DMS53 treated with DMSO at 0.1 percent for 48 hours (cell line): ENCODE measurements at regions not wholly inside any gene's neighbourhood (a gene's known extent, or its start where the extent isn't known, plus 50 kb on each side); places are given as distances from the start of the nearest gene placed in this dataset.

Experiments
- DNase-seq: peaks from one replicate; lab custom pipeline; 2025; ENCODE audit not compliant: unreplicated experiment; lab: John Stamatoyannopoulos, UW

- DNase-seq = peak; percentile 56
Measured at GRCh38 chr2:5914811-5915611, 222.8 kb downstream of the SOX11 start.

GRCh38 chr2:5915881-5916310 is 223.7 kb downstream of the SOX11 start:
- peak; percentile 31 for DNase-seq

- DNase-seq = no peak
Measured at GRCh38 chr2:5921081-5921642, 229.0 kb downstream of the SOX11 start.

DNA sequence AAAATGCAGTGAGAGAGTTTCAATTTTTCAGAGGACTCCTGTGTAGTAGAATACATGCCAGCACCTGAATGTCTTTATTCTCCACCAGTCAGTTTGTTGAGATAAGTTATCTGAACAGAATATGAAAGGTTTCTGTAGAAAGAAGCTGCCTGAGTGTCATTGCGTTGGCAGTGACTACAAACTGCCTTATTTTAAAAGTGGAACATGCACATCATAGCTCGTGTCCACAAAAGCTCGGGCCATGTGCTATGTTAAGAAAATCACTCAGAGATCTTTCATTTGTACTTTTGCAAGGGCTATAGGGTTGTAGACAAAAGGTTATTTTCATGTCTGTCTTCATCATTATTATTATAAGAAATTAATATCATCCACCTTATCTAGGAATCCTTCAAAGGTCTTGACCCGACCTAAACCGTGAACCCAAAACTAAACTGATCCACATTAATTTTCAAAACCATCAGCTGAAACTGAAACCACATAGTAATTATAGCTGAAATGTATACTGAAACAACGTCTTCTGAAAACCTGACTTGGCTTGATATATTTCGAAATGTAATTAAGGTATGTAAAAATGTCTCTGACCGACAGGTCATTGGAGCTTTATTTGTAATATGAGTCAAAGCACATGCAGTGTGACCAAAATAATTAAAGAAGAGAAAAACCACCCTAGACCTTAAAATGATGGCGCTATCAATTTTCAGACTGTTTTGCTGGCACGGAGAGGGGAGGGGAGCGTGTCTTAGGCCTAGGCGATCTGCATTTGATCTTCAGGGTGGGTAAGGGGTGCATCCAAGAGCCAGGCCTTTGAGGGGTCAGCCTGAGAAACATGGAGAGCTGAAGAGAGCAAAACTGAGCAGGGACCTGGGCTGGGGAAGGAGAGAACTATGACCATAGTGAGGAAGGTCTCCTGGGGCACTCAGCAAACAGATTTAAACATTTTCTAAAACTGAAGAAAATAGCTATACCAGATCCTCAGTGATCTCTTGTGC is 232.1 kb downstream of the SOX11 start:
- no peak for DNase-seq

DNA sequence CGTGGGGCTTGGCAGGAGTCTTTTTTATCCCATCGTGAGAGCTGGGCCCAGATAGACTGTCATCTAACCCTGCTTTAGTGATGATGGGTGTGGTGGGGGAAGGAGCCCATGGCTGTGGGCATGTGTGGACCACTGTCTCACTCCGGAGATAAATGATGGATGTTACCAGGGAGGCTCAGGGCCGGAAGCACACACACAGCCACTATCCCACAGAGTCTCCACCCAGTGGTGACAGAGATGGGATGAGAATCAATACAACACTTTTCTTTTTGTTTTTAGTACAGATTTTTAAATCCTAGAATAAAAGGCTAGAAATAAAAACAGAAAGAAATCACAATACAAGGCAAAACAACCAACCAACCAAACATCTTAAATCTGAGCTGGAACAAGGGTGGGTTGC is 233.4 kb downstream of the SOX11 start:
- DNase-seq = no peak

DNA sequence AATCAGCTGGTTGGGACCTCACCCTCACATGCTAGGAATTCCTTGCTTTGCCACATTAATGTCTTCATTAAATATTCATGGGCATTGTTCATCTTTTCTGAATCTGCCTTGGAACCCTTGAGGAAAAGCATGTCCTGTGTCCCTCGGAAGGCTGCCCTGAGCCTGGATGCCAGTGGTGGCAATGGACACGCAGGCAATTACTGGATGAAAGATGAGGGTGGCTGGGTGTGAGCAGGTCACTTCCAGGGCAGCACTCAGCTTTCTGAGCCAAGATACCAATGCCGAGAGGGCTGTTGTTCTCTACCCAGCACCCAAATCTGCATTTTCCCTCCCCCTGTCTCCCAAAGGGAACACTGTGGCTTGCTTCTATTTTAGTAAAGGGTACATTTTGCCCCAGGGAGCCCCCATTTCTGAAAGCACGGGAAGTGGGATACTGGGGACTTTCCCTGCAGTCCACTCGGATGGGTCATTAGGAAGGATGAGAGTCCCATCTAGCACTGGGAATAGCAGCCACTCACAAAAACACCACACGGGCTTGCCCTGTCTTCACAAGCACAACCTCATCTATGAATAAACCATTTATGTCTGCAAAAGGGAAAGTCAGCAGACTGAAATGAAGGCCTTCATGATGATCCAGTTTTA is 234.8 kb downstream of the SOX11 start:
- no peak for DNase-seq

- DNase-seq = peak; percentile 29
Measured at GRCh38 chr2:5932556-5933469, 240.6 kb downstream of the SOX11 start.

DNA sequence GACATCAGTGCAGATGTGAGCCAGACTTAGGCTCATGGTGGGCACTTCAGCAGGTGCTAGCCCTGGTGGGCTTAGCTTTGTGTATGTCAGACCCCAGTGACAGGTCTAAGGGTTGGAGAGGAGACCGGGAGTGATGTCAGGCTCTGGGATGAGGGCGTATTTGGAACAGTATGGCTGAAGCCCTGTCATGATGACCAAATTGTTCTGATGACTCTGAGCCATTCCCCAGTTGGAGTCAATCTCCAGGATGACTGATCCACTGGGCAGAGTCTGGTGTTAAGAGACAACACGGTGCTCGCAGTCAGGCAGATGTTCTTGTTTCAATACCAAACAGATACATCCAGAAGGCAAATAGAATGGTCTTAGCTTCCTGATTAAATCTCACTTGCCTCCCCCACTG is 241.5 kb downstream of the SOX11 start:
- no peak for DNase-seq

DNA sequence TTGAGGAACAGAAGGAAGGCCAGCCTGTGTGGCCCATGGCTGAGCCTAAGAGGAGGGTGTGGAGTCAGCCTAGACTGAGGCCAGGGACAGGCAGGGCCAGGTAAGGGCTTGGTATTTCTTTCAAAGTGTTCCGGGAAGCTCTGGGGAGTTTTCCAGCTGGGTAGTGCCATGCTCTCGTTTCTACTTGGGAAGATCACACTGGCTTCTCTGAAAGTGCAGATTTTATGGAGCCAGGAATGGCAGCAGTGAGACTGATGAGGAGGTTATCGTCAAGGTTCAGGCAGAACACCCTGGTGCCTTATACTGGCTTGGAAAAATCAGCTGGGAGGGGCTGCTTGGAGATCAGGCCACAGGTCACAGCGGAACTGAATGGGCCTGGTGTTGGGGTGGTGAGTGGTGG is 245.1 kb downstream of the SOX11 start:
- DNase-seq = no peak

- DNase-seq = no peak
Measured at GRCh38 chr2:5937851-5938565, 245.8 kb downstream of the SOX11 start.

DNA sequence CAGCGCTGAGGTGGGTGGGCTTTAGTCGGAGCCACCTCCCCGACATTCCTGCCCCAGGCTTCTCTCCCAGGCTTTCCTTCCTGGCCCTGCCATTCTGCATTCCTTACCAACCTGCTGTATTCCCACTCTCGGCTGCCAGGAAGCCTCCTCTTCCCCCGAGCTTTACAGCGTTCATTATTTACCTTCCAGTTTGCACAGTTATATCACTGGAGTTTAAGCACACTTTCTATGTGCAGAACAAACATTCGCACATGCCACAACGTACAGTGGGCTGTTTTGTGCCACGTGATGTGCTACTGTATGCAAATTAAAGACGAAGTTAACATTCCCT is 246.3 kb downstream of the SOX11 start:
- peak; percentile 40 for DNase-seq

GRCh38 chr2:5939553-5939952 is 247.4 kb downstream of the SOX11 start:
- DNase-seq = no peak

- DNase-seq = no peak
Measured at GRCh38 chr2:5940596-5941535, 248.7 kb downstream of the SOX11 start.

- no peak for DNase-seq
Measured at GRCh38 chr2:5942204-5942603, 250.0 kb downstream of the SOX11 start.

GRCh38 chr2:5945742-5946141 is 253.6 kb downstream of the SOX11 start:
- no peak for DNase-seq

DNA sequence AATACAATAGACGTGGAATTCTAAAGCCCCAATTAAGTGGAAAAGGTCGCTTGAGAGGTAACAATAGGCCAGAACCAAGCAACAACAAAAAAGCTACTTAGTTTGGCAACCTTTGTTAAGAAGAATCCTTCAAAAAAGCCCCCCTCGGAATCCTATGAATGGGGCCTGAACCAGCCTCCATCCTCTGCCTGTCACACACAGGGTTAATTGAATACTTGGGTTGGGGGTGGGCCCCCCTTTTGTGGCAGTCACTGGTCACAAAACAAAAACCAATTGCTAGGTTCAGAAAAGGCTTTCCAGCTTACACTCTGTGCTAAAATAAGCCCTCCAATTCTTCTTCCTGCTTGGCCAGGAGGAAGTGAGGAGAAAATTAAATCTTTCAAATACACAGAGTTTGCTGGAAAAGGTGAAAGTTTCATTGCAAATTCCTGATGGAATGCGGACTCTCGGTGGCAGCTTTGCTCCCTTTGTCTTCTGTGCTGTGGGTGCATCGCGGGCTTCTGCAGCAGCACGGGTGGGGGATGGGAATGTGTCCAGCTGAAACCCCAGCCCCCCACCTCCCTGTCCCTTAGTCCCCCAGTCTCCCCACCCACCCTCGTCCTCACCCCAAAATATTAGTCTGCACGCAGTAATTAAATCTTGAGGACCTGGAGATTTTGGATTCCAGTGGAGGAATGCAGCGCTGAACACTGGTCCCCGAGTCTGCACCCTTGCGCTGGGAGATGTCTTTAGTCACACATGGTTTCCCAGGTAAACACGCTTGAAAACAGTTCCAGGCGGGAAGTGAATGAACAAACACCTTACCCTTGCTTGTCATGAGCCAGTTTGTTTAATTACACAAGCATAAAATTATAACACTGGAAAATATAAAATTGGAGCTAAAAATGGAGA is 254.3 kb downstream of the SOX11 start:
- peak; percentile 31 for DNase-seq

GRCh38 chr2:5950736-5951135 is 258.6 kb downstream of the SOX11 start:
- DNase-seq = no peak
